Right kidney (tissue), 1 donor: ENCODE measurements at regions not wholly inside any gene's neighbourhood (a gene's known extent, or its start where the extent isn't known, plus 50 kb on each side); places are given as distances from the start of the nearest gene placed in this dataset.
A peak's percentile ranks its signal among the peaks of the same experiment; 100 is the strongest.
"Not testable (repeated sequence)": the region's sequence is repeated elsewhere in the genome, so short reads cannot be mapped to it uniquely, and the experiment has no call there.

Experiments
- DNase-seq: peaks from one replicate; pipeline ENCODE4 v3.0.0-alpha.2; 2016

GRCh38 chr13:44848920-44849676 is 140.2 kb downstream of the NUFIP1 start:
- peak; percentile 35 for DNase-seq

GRCh38 chr13:44845281-44846058 is 143.8 kb downstream of the NUFIP1 start:
- not testable (repeated sequence) for DNase-seq

GRCh38 chr13:44844786-44845185 is 144.5 kb downstream of the NUFIP1 start:
- DNase-seq = no peak

GRCh38 chr13:44843403-44843802 is 145.9 kb downstream of the NUFIP1 start:
- no peak for DNase-seq

- no peak for DNase-seq
Observed at GRCh38 chr13:44842158-44842557, 147.1 kb downstream of the NUFIP1 start.

- DNase-seq = no peak
Observed at GRCh38 chr13:44840131-44840530, 149.1 kb downstream of the NUFIP1 start.

- DNase-seq = no peak
Observed at GRCh38 chr13:44837250-44837649, 152.0 kb downstream of the NUFIP1 start.

- no peak for DNase-seq
Observed at GRCh38 chr13:44834404-44834803, 154.9 kb downstream of the NUFIP1 start.

GRCh38 chr13:44833626-44834025 is 155.6 kb downstream of the NUFIP1 start:
- DNase-seq = no peak

GRCh38 chr13:44833139-44833538 is 156.1 kb downstream of the NUFIP1 start:
- DNase-seq = no peak

- peak; percentile 27 for DNase-seq
Observed at GRCh38 chr13:44826591-44827350, 162.5 kb downstream of the NUFIP1 start.

GRCh38 chr13:44825953-44826352 is 163.3 kb downstream of the NUFIP1 start:
- DNase-seq = no peak

GRCh38 chr13:44823555-44823954 is 165.7 kb downstream of the NUFIP1 start:
- not testable (repeated sequence) for DNase-seq

GRCh38 chr13:44822291-44822690 is 167.0 kb downstream of the NUFIP1 start:
- no peak for DNase-seq

GRCh38 chr13:44819772-44820171 is 169.5 kb downstream of the NUFIP1 start:
- no peak for DNase-seq

GRCh38 chr13:44819245-44819644 is 170.0 kb downstream of the NUFIP1 start:
- no peak for DNase-seq

- no peak for DNase-seq
Observed at GRCh38 chr13:44818428-44818827, 170.8 kb downstream of the NUFIP1 start.

- no peak for DNase-seq
Observed at GRCh38 chr13:44818016-44818415, 171.3 kb downstream of the NUFIP1 start.

GRCh38 chr13:44817131-44817671 is 172.1 kb downstream of the NUFIP1 start:
- no peak for DNase-seq

GRCh38 chr13:44816701-44817100 is 172.6 kb downstream of the NUFIP1 start:
- DNase-seq = no peak

GRCh38 chr13:44815623-44816022 is 173.6 kb downstream of the NUFIP1 start:
- DNase-seq = no peak

GRCh38 chr13:44814836-44815235 is 174.4 kb downstream of the NUFIP1 start:
- DNase-seq = no peak

- no peak for DNase-seq
Observed at GRCh38 chr13:44814161-44814560, 175.1 kb downstream of the NUFIP1 start.
